Ishikawa (cell line): ENCODE measurements at regions not wholly inside any gene's neighbourhood (a gene's known extent, or its start where the extent isn't known, plus 50 kb on each side); places are given as distances from the start of the nearest gene placed in this dataset.

Experiments used
- CEBPB ChIP-seq: IDR thresholded peaks from 2 replicates; pipeline ENCODE4 v1.6.1; 2012
- CREB1 ChIP-seq: IDR thresholded peaks from 2 replicates; pipeline ENCODE4 v1.6.1; 2012; ENCODE audit warnings: low read depth
- EGR1 ChIP-seq: IDR thresholded peaks from 2 replicates; pipeline ENCODE4 v1.6.1; 2012
- EP300 ChIP-seq: IDR thresholded peaks from 2 replicates; pipeline ENCODE4 v1.6.1; 2012; ENCODE audit warnings: borderline replicate concordance
- FOXM1 ChIP-seq: IDR thresholded peaks from 2 replicates; pipeline ENCODE4 v1.6.1; 2012; ENCODE audit warnings: low read depth, borderline replicate concordance
- NFIC ChIP-seq: IDR thresholded peaks from 2 replicates; pipeline ENCODE4 v1.6.1; 2012
- RAD21 ChIP-seq: IDR thresholded peaks from 2 replicates; pipeline ENCODE4 v1.6.1; 2012; ENCODE audit warnings: low read depth
- REST ChIP-seq: IDR thresholded peaks from 2 replicates; pipeline ENCODE4 v1.6.1; 2012; ENCODE audit warnings: low read depth, mild to moderate bottlenecking
- TAF1 ChIP-seq: IDR thresholded peaks from 2 replicates; pipeline ENCODE4 v1.6.1; 2012; ENCODE audit warnings: low read depth, mild to moderate bottlenecking
- TCF12 ChIP-seq: IDR thresholded peaks from 2 replicates; pipeline ENCODE4 v1.6.1; 2012; ENCODE audit warnings: low read depth
- TEAD4 ChIP-seq: IDR thresholded peaks from 2 replicates; pipeline ENCODE4 v1.6.1; 2012
- USF1 ChIP-seq: IDR thresholded peaks from 2 replicates; pipeline ENCODE4 v1.6.1; 2012
- YY1 ChIP-seq: IDR thresholded peaks from 2 replicates; pipeline ENCODE4 v1.6.1; 2012; ENCODE audit warnings: low read depth
- ZBTB7A ChIP-seq: IDR thresholded peaks from 2 replicates; pipeline ENCODE4 v1.6.1; 2012; ENCODE audit warnings: low read depth
- TF ChIP-seq, protein P1 (sequence below): IDR thresholded peaks from 2 replicates; pipeline ENCODE4 v1.6.1; 2012

- TF ChIP-seq FOXM1 = no peak
- TF ChIP-seq CREB1 = no peak
- TF ChIP-seq ZBTB7A = no peak
Measured at GRCh38 chr2:123521854-123522253, 503.2 kb upstream of the CNTNAP5 start.

GRCh38 chr2:123528996-123529707 lies 495.9 kb upstream of the CNTNAP5 start:
- TF ChIP-seq TCF12 (no peak), FOXM1 (no peak)

DNA sequence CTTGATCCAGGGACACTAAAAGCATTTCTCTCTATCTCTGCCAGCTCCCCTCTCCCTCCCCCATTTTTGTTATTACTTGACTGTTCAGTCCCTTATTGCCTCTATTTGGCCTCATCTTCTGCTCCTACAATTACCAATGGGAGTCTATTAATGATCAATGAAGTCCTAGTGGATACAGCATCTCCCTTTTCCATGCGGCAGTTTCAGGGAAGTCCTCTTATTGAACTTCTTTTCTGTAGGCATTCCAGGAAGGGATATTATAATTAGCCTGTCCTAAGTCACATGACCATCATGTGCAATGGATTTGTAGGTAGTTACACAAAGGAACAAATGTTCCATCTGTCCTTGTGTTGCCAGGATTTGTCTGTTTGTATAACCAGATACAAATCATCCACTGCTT lies 495.1 kb upstream of the CNTNAP5 start:
- no peak for TF ChIP-seq EP300
- TF ChIP-seq ZBTB7A = no peak
- no peak for TF ChIP-seq USF1
- no peak for TF ChIP-seq REST
- TF ChIP-seq CREB1 = no peak
- TF ChIP-seq FOXM1 = no peak
- no peak for TF ChIP-seq TEAD4
- TF ChIP-seq EGR1 = no peak
- TF ChIP-seq CEBPB = no peak
- TF ChIP-seq, protein P1, sequence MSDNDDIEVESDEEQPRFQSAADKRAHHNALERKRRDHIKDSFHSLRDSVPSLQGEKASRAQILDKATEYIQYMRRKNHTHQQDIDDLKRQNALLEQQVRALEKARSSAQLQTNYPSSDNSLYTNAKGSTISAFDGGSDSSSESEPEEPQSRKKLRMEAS = no peak

- TF ChIP-seq NFIC (no peak), CEBPB (no peak), TEAD4 (no peak), FOXM1 (no peak), CREB1 (no peak), TAF1 (no peak), YY1 (no peak)
- TF ChIP-seq, protein P1 = no peak
Measured at GRCh38 chr2:123532126-123532525, 493.0 kb upstream of the CNTNAP5 start.

DNA sequence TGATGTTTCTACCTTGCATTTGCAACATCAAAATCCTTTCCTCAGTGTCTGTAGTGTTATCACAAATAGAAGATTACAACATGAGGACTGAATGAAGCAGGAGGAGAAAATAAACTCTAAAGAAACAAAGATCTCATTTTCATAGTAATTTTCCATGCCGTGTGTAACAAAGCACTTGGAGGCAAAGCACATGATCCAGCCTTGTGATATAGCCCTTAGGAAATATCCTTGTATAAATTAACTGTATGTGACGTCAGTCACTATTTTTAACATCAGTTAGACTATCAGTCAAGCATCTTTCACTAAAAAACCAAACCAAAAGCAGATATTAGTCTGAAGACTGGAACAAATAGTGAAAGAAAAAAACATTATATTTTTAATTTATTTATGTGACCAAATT lies 492.1 kb upstream of the CNTNAP5 start:
- TF ChIP-seq TAF1 (no peak), CREB1 (no peak), EGR1 (no peak), RAD21 (no peak), EP300 (no peak), FOXM1 (no peak), YY1 (no peak), ZBTB7A (no peak), REST (no peak), NFIC (no peak), TCF12 (no peak)

DNA sequence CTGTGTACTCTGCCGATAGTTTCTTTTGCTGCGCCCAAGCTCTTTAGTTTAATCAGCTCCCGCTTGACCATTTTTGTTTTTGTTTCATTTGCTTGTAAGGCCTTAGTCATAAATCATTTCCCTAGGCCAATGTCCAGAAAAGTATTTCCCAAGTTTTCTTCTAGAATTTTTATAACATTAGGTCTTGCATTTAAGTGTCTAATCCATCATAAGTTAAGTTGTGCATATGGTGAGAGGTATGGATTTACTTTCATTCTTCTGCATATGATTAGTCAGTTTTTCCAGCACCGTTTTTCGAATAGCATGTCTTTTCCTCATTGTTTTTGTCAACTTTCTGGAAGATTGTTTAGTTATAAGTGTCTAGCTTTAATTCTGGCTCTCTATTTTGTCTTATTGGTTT lies 484.8 kb upstream of the CNTNAP5 start:
- TF ChIP-seq ZBTB7A = no peak
- no peak for TF ChIP-seq RAD21
- no peak for TF ChIP-seq TCF12
- TF ChIP-seq EGR1 = no peak
- no peak for TF ChIP-seq FOXM1
- no peak for TF ChIP-seq USF1
- TF ChIP-seq CEBPB = no peak
- no peak for TF ChIP-seq TEAD4
- TF ChIP-seq, protein P1 = no peak
- no peak for TF ChIP-seq EP300
- no peak for TF ChIP-seq TAF1
- TF ChIP-seq REST = no peak
- no peak for TF ChIP-seq YY1
- TF ChIP-seq NFIC = no peak
- TF ChIP-seq CREB1 = no peak
